OCI-LY1 (cell line): ENCODE measurements at regions not wholly inside any gene's neighbourhood (a gene's known extent, or its start where the extent isn't known, plus 50 kb on each side); places are given as distances from the start of the nearest gene placed in this dataset.

Experiments used
- H2AFZ ChIP-seq: fragments of 200-600 bp; sonication (generic), shearing (Covaris generic); 2 replicates; pipeline ENCODE4 v1.6.0; 2014; ENCODE audit warnings: antibody characterized with exemption, mild to moderate bottlenecking, low read length
- H3F3A ChIP-seq: fragments of 200-600 bp; sonication (generic), shearing (Covaris generic); 2 replicates; pipeline ENCODE4 v1.6.0; 2014; ENCODE audit warnings: mild to moderate bottlenecking, antibody characterized with exemption, low read length, moderate library complexity; ENCODE audit not compliant: insufficient read depth
- H3K27ac ChIP-seq: fragments of 200-600 bp; sonication (generic); 2 replicates; pipeline ENCODE4 v1.5.1; 2014; ENCODE audit warnings: low read length, mixed run types, mild to moderate bottlenecking, low read depth; ENCODE audit not compliant: poor library complexity, severe bottlenecking
- H3K27me3 ChIP-seq: fragments of 200-600 bp; sonication (generic); 2 replicates; pipeline ENCODE4 v1.6.0; 2014; ENCODE audit warnings: antibody characterized with exemption, mild to moderate bottlenecking, low read length, moderate library complexity; ENCODE audit not compliant: insufficient read depth
- H3K36me3 ChIP-seq: fragments of 200-600 bp; sonication (generic); 2 replicates; pipeline ENCODE4 v1.6.1; 2014; ENCODE audit warnings: mild to moderate bottlenecking, antibody characterized with exemption, low read length, moderate library complexity, mixed read lengths; ENCODE audit not compliant: insufficient read depth
- H3K4me1 ChIP-seq: fragments of 200-600 bp; sonication (generic); 2 replicates; pipeline ENCODE4 v1.5.1; 2014; ENCODE audit warnings: mild to moderate bottlenecking, low read length, moderate library complexity; ENCODE audit not compliant: insufficient read depth, severe bottlenecking
- H3K4me2 ChIP-seq: fragments of 200-600 bp; sonication (generic), shearing (Covaris generic); 2 replicates; pipeline ENCODE4 v1.6.1; 2014; ENCODE audit warnings: low read length
- H3K4me3 ChIP-seq: fragments of 200-600 bp; sonication (generic); 2 replicates; pipeline ENCODE4 v1.5.1; 2014; ENCODE audit warnings: low read length, low read depth, mild to moderate bottlenecking, mixed read lengths; ENCODE audit not compliant: poor library complexity, severe bottlenecking
- H3K79me2 ChIP-seq: fragments of 200-600 bp; shearing (Covaris generic); 2 replicates; pipeline ENCODE4 v1.6.1; 2016; ENCODE audit warnings: mixed run types, low read length, mixed read lengths; ENCODE audit not compliant: insufficient read depth
- H3K9ac ChIP-seq: fragments of 200-600 bp; sonication (generic), shearing (Covaris generic); 2 replicates; pipeline ENCODE4 v1.6.1; 2014; ENCODE audit warnings: mild to moderate bottlenecking, low read length, mixed read lengths
- H3K9me2 ChIP-seq: fragments of 200-600 bp; sonication (generic), shearing (Covaris generic); 2 replicates; pipeline ENCODE4 v1.6.1; 2014; ENCODE audit warnings: low read depth, mild to moderate bottlenecking, low read length, mixed read lengths
- H3K9me3 ChIP-seq: fragments of 200-600 bp; shearing (Covaris generic); 2 replicates; pipeline ENCODE4 v1.6.1; 2014; ENCODE audit warnings: low read length, mixed read lengths
- H4K20me1 ChIP-seq: fragments of 200-600 bp; sonication (generic), shearing (Covaris generic); 2 replicates; pipeline ENCODE4 v1.6.0; 2016; ENCODE audit warnings: mild to moderate bottlenecking, low read length; ENCODE audit not compliant: insufficient read depth
- EZH2 ChIP-seq: fragments of 200-600 bp; sonication (generic), shearing (Covaris generic); IDR thresholded peaks from 2 replicates; pipeline ENCODE4 v1.8.0; 2017; ENCODE audit warnings: borderline replicate concordance, mixed run types, mild to moderate bottlenecking, antibody characterized with exemption, low read length, moderate library complexity, mixed read lengths
- TF ChIP-seq, protein P1 (sequence below): fragments of 200-600 bp; sonication (generic), shearing (Covaris generic); IDR thresholded peaks from 2 replicates; pipeline ENCODE4 v1.5.1; 2017; ENCODE audit warnings: mild to moderate bottlenecking, antibody characterized with exemption, low read length, moderate library complexity, mixed read lengths

DNA sequence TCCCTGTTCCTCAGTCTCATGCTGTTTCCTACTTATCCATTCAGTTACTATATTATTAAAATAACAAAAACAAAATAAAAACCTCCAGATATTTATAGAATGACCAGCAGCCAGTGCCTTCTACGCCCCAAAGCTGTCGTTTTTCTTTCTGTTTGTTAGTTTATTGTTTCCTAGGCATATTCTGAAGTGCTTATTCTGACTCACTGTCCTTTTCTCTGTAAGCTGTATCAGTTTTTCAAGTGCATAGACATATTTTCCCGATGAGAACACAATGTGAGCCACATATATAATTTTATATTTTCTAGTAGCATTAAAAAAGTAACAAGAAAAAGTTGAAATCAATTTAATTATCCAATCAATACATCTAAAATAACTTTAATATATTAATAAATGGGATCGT lies 2158.6 kb upstream of the TENM3 start:
- Histone ChIP-seq H3K9me3 (no peaks in the 10 kb centered on the region), H3K36me3 (no peaks in the 10 kb centered on the region), H3F3A (no peaks in the 10 kb centered on the region), H3K27ac (no peak overlapping the region), H3K4me3 (no peak overlapping the region), H2AFZ (no peak overlapping the region), H4K20me1 (no peaks in the 10 kb centered on the region), H3K4me1 (no peaks in the 10 kb centered on the region), H3K4me2 (no peak overlapping the region), H3K9me2 (no peaks in the 10 kb centered on the region), H3K9ac (no peak overlapping the region), H3K79me2 (no peaks in the 10 kb centered on the region), H3K27me3 (no peaks in the 10 kb centered on the region)
- no peak for TF ChIP-seq EZH2
- TF ChIP-seq, protein P1, sequence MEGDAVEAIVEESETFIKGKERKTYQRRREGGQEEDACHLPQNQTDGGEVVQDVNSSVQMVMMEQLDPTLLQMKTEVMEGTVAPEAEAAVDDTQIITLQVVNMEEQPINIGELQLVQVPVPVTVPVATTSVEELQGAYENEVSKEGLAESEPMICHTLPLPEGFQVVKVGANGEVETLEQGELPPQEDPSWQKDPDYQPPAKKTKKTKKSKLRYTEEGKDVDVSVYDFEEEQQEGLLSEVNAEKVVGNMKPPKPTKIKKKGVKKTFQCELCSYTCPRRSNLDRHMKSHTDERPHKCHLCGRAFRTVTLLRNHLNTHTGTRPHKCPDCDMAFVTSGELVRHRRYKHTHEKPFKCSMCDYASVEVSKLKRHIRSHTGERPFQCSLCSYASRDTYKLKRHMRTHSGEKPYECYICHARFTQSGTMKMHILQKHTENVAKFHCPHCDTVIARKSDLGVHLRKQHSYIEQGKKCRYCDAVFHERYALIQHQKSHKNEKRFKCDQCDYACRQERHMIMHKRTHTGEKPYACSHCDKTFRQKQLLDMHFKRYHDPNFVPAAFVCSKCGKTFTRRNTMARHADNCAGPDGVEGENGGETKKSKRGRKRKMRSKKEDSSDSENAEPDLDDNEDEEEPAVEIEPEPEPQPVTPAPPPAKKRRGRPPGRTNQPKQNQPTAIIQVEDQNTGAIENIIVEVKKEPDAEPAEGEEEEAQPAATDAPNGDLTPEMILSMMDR, result no peak

DNA sequence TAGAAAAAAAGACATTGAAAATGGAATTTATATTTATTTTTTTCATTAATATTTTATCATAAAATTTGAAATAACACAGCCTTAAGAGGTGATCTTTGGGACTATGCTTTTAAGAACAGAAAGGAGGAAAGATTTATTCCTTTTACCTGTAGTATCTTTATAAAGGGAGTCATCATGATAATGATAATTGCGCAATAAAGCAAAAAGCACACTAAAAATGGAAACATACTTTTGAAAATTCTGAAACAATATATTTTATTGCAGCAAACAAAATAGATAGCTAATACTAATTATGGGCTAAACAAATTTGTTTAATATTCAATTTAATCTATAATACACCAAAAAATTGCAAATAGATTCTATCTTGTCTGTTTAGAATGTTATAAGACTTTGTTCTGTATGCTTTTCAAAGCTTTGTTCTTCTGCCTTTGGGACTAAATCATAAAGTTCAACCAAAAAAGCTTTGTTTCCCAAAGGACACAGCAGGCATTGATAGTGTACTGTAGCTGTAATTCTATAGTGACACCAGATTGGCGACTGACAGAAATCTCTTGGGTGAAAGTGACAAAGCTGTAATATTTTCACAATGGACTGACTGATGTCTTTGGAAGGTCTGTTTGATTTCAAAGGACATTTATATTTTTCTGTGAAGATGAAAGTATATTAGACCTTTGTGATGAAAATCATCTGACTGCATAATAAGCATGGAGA lies 2156.6 kb upstream of the TENM3 start:
- H3K9ac ChIP-seq, result no peak overlapping the region
- no peaks in the 10 kb centered on the region for H3K27me3 ChIP-seq
- no peaks in the 10 kb centered on the region for H3K9me2 ChIP-seq
- H3K36me3 ChIP-seq, result no peaks in the 10 kb centered on the region
- no peak overlapping the region for H3K27ac ChIP-seq
- no peak overlapping the region for H2AFZ ChIP-seq
- H3K4me1 ChIP-seq, result no peaks in the 10 kb centered on the region
- TF ChIP-seq, protein P1, result no peak
- no peak for TF ChIP-seq EZH2
- H3F3A ChIP-seq, result no peaks in the 10 kb centered on the region
- no peaks in the 10 kb centered on the region for H3K79me2 ChIP-seq
- H3K4me3 ChIP-seq, result no peak overlapping the region
- H3K4me2 ChIP-seq, result no peak overlapping the region
- no peaks in the 10 kb centered on the region for H4K20me1 ChIP-seq
- H3K9me3 ChIP-seq, result no peaks in the 10 kb centered on the region

DNA sequence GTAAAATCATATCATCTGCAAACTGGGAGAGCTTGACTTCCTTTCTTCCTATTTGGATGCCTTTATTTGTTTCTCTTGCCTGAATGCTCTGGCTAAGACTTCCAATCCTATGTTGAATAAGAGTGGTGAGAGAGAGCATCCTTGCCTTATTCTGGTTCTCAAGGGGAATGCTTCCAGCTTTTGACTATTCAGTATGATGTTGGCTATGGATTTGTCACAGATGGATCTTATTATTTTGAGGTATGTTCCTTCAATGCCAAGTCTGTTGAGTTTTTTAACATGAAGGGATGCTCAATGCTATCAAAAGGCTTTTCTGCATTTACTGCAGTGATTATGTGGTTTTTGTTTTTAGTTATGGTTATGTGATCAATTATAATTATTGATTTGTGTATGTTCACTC lies 2144.6 kb upstream of the TENM3 start:
- no peaks in the 10 kb centered on the region for H3K36me3 ChIP-seq
- H3K4me2 ChIP-seq, result no peak overlapping the region
- no peaks in the 10 kb centered on the region for H4K20me1 ChIP-seq
- no peak overlapping the region for H2AFZ ChIP-seq
- TF ChIP-seq, protein P1, result no peak
- TF ChIP-seq EZH2, result no peak
- no peaks in the 10 kb centered on the region for H3K27me3 ChIP-seq
- no peaks in the 10 kb centered on the region for H3K4me1 ChIP-seq
- H3K79me2 ChIP-seq, result no peaks in the 10 kb centered on the region
- no peak overlapping the region for H3K4me3 ChIP-seq
- H3K9me2 ChIP-seq, result no peaks in the 10 kb centered on the region
- no peaks in the 10 kb centered on the region for H3F3A ChIP-seq
- no peak overlapping the region for H3K9ac ChIP-seq
- H3K27ac ChIP-seq, result no peak overlapping the region
- H3K9me3 ChIP-seq, result no peaks in the 10 kb centered on the region
